NCI-H460 (cell line): ENCODE measurements at regions not wholly inside any gene's neighbourhood (a gene's known extent, or its start where the extent isn't known, plus 50 kb on each side); places are given as distances from the start of the nearest gene placed in this dataset.
"Not testable (repeated sequence)": the region's sequence is repeated elsewhere in the genome, so short reads cannot be mapped to it uniquely, and the experiment has no call there.

Experiments
- DNase-seq: peaks from one replicate; pipeline ENCODE4 v3.0.0-alpha.2; 2016; ENCODE audit warnings: low read depth; ENCODE audit errors: extremely low read depth

GRCh38 chr2:37569131-37569823, 102.2 kb downstream of the CDC42EP3 start:
- DNase-seq, result no peak

- no peak for DNase-seq
These were observed 101.3 kb downstream of the CDC42EP3 start for GRCh38 chr2:37569986-37570679.

DNA sequence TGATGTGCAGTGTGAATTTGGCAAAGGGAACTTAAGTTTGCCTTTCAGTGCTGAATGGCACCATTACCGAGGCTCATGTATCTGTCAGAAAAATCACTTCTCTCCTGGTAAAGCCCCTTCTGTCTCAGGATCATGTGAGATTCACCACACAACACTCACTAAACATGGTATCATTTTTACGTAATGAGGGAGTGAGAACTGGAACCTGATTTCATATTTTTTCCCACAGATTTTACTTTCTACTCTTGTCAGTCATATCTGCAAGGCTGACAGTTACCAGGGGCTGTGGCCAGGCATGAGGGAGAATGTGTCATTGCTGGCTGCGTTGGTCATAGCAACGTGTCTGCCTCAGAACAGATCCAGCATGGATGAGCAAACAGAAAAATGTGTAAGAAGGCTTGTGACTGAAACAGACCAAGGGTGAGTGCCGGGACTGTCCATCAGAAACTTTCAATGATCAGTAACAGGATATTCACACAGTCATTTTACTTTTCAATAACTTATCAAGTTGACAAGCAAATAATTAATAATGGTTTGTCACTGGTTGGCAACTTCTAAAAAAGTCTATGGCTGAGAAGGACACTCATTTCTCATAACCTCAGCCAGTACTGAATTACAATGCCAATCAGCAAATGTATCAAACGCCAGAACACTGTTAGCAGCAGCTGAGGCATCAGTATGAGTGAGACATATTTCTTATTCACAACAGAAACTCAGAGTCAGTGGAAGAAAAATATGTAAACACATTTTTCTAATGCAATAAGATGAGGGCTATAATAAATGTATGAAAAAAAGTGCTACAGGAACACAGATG, 100.5 kb downstream of the CDC42EP3 start:
- no peak for DNase-seq

DNA sequence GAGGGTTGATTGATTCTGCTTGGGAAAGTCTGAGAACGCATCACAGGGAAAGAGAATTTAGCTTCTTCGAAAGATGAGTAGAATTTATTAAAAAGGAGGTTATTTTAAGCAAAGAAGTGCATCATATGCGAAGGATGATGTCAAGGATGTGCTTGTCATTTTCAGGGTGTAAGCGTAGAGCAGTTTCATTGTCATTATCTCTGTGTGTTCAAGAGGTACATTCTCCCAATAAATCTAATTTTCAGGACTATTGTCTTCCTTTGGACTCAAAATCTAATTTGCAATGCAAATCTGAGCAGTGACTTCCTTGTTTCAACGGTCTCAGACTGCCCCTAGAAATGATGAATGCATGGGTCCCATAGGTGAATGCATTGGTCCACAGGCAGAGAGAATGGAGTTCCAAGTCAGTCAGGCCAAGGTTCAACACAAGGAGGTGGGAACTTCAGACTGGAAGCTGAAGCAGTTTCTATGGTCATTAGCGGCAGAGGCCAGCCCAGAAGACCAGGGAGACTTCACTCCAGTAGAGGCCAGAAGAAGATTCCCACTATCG, 99.8 kb downstream of the CDC42EP3 start:
- no peak for DNase-seq

GRCh38 chr2:37573451-37574388, 97.7 kb downstream of the CDC42EP3 start:
- DNase-seq, result no peak

DNA sequence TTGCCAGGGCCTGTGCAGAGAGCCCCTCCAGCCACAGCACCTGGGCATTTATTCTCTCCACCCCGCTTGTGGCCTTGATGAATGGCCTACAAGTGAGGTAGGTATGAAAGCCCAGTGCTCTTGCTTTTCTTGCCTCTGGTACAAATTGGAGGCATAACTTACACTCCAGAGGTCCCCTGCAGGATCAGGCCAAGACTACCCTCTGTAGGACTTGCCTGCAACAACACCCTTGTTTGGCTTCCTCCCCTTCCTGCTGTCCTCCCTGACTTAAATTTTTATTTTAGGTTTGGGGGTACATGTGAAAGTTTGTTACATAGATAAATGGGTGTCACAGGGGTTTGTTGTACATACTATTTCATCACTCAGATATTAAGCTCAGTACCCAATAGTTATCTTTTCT, 95.7 kb downstream of the CDC42EP3 start:
- DNase-seq, result no peak

DNA sequence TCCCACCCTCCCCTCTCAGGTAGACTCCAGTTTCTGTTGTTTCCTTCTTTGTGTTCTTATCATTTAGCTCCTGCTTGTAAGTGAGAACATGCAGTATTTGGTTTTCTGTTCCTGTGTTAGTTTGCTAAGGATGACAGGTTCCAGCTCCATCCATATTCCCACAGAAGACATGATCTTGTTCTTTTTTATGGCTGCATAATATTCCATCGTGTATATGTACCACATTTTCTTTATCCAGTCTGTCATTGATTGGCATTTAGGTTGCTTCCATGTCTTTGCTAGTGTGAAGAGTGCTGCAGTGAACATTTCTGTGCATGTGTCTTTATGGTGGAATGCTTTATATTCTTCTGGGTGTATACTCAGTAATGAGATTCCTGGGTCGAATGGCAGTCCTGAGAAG, 95.2 kb downstream of the CDC42EP3 start:
- not testable (repeated sequence) for DNase-seq

DNA sequence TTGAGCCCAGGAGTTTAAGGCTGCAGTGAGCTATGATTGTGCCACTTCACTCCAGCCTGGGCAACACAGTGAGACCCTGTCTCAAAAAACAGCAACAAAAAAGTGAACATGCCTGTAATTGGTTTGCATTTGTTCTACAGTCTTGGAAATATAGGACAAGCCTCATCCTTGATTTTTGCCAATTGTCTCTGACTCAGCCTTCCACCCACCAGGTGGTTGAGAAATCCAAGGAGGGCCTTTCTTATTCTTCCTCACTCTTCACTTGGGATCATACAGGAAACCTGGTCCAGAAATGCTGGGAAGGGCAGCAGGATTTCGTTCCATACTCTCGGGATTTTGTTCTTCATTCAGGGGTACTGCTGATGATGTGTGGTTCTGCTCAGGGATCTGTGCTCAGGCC, 94.6 kb downstream of the CDC42EP3 start:
- no peak for DNase-seq

DNA sequence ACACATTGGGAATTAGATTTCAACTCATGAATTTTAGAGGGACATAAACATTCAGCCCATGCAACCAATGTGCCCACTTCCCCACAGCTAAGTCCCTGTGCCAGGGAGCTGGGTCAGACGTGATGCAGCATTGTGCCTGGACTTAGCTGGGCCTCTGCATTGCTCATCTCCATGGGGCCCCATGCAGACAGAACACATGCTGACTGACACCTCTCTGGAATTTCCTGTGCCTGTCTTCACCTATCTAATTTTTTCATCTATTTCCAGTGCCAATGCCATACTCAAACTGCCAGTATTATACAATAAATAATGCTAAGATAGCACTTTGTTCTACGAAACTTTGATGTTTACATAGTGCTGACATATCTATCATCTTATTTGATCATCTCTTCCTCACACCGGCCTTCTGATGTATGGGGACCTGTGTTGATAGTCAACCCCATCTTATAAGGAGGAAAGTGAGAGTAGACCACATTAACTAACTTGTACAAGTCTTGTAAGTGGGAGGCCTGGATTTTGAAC, 92.2 kb downstream of the CDC42EP3 start:
- DNase-seq, result no peak

DNA sequence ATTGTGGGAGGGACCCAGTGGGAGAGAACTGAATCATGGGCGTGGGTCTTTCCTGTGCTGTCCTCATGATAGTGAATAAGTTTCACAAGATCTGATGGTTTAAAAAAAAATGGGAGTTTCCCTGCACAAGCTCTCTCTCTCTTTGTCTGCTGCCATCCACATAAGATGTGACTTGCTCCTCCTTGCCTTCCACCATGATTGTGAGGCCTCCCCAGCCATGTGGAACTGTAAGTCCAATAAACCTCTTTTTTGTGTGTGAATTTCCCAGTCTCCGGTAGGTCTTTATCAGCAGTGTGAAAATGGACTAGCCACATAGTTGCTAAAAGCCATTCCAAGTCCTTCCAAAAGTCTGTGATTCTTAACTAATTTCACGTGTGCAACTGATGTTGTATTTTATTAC, 91.5 kb downstream of the CDC42EP3 start:
- DNase-seq, result not testable (repeated sequence)

DNA sequence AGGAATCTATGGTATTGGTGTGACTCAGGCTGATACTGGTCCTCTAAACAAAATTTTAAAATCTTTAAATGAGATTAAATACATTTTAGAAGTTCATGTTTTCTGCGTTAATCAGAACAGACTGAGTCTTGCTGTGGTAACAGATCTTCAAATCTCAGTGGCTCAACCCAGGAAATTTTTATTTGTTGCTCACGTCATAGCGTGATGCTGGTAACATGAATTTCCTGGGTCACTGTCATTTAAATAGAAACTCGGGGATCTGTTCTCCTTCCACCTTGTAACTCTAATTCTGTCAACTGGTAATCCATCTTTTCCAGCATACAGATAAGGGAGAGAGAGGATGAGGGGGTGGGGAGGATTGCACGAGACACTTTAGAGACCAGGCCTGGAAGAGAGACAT, 90.0 kb downstream of the CDC42EP3 start:
- DNase-seq, result no peak

DNA sequence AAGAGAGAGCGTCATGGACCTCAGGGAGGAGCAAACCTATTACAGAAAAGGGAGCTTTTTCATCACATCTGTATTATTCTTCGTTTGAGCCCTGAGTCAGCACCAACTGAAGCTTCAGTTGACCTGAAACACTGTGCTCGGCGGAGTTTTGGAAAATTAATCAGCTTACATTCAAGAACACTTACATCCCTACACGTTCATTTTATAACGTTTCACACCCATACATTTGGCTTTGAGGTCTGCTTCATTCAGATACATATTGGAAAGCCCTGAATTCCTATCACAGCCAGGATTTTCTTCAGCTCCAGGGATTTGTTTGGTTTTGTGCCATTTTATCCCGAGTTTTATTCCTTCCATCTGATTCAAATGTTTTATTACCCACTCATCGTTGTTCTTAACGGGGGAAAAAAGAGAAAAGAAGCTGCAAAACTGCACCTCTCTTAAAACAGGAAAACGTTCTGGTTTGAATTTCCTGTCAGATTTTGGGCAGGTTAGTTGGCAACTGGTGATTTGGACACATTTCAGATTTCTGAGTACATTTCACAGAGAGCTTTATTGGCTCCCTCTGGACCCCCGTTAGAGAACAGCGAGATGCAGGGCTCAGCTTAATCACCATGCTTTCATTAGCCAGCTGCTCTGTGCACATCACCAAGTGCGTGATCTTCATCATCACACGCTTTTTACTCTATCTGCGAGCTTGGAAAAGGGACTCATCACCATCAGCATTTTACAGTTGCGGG, 88.8 kb downstream of the CDC42EP3 start:
- DNase-seq, result no peak

DNA sequence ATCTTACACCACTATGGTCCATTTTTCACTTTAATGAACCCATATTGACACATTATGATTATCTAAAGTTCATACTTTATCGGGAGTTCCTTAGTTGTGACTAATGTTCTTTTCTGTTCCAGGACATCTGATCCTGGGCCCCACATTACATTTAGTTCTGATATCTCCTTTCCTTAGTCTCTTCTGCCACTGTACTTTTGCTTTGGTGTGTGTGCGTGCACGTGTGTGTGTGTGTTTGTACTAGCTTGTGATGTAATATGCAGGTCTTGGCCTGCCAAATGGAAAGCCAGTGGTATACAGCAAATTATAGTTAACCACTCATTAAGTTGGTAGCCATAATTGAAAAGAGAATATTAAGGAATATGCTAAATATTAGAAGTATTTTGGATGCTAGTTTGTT, 88.0 kb downstream of the CDC42EP3 start:
- DNase-seq, result no peak

- no peak for DNase-seq
These were observed 87.6 kb downstream of the CDC42EP3 start for GRCh38 chr2:37583867-37584266.

- no peak for DNase-seq
These were observed 86.0 kb downstream of the CDC42EP3 start for GRCh38 chr2:37585295-37585908.

GRCh38 chr2:37585982-37586621, 85.3 kb downstream of the CDC42EP3 start:
- no peak for DNase-seq

DNA sequence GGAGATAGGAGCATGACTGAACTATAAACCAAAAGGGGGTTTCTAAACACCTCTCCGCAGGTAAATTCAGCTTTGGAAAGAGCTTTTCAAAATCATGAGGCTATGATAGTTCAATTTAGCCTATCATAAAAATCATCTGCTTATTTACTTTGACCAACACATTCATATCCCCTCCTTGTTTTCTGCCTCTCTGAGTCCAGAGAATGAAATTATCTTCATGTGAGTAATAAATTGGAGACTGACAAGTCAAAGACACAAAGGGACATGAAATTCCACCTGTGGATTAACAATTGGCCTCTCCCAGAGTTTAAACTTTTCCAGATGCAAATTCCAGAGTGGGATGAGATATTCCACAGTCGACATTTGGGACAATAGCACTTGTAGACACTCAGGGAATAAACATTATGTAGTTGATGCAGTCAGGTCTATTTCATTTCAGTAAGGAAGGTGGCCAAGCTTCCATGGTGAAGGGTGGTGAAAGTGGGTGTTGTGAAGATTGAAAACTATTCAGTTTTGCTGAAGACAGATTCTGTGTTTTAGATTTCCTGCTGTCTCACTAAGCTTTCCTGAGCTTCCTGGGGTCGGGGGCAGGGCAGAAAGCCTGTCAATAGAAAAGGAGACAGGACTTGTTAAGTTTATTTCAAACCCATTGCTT, 84.7 kb downstream of the CDC42EP3 start:
- no peak for DNase-seq

DNA sequence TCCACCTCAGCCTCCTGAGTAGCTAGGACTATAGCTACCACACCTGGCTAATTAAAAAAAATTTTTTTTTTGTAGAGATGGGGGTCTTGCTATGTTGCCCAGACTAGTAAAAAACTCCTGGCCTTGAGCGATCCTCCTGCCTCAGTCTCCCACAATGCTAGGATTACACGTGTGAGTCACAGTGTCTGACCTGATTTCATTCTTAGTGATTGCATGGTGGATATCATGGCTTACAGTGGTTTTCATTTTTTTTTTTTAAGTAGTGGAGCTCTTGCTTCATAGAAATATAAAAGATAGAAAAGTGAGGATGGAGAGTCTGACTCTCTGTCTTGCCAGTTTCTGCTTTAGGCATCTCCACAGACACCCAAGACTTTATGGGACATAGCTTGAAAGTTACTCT, 83.6 kb downstream of the CDC42EP3 start:
- no peak for DNase-seq
